Activated T-cell treated with anti-CD3 and anti-CD28 coated beads, Interleukin-2, amount 50 U/mL, for 72 hours (primary cell): ENCODE measurements at regions not wholly inside any gene's neighbourhood (a gene's known extent, or its start where the extent isn't known, plus 50 kb on each side); places are given as distances from the start of the nearest gene placed in this dataset.

ENCODE experiments used
- ATAC-seq, 2 donors: fragments of 150-1000 bp; cut with Tn5 transposase; replicated peaks in 1 of 2; 2 replicates each; pipeline ENCODE4 v1.10.0; 2021; ENCODE audit warnings: moderate library complexity in 2 of 2, mild to moderate bottlenecking in 1 of 2
- DNase-seq, 2 donors: peaks; one replicate each; pipeline ENCODE4 v3.0.0; 2021 to 2022; ENCODE audit warnings: mixed read lengths in 1 of 2
- H3K27ac Mint-ChIP-seq: one replicate; pipeline ENCODE4 v1.8.0; 2022; ENCODE audit warnings: mild to moderate bottlenecking, moderate library complexity, mixed read lengths
- H3K27me3 Mint-ChIP-seq: one replicate; pipeline ENCODE4 v1.8.0; 2022; ENCODE audit warnings: low read depth, mixed read lengths
- H3K36me3 Mint-ChIP-seq, 2 donors: one replicate each; pipeline ENCODE4 v1.8.0; 2022; ENCODE audit warnings: mixed read lengths in 2 of 2, mild to moderate bottlenecking in 1 of 2; ENCODE audit not compliant: insufficient read depth in 2 of 2
- H3K4me1 Mint-ChIP-seq: one replicate; pipeline ENCODE4 v1.8.0; 2022; ENCODE audit warnings: low read depth, mixed read lengths
- H3K4me3 Mint-ChIP-seq, 2 donors: one replicate each; pipeline ENCODE4 v1.8.0; 2022; ENCODE audit warnings: mild to moderate bottlenecking in 2 of 2, mixed read lengths in 2 of 2, moderate library complexity in 2 of 2
- H3K9me3 Mint-ChIP-seq, 2 donors: one replicate each; pipeline ENCODE4 v1.8.0; 2022; ENCODE audit warnings: mixed read lengths in 2 of 2

DNA sequence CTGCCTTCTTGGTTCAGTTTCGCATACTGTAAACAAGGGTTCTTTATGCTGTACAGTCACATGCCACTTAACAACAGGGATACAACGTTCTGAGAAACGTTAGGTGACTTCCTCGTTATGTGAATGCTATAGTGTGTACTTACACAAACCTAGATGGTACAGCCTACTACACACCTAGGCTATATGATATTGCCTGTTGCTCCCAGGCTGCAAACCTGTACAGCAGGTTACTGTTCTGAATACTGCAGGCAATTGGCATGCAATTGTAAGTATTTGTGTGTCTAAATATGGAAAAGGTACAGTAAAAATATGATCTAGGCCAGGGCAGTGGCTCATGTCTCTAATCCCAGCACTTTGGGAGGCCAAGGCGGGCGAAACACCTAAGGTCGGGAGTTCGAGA is 85.7 kb upstream of the PRDM11 start:
- no peak for ATAC-seq
- no peaks in the 10 kb centered on the region for H3K27me3 Mint-ChIP-seq
- H3K4me3 Mint-ChIP-seq = no peak overlapping the region
- H3K9me3 Mint-ChIP-seq = peaks cover 0 to 3% of the 10 kb centered on the region in 2 donors
- no peaks in the 10 kb centered on the region for H3K4me1 Mint-ChIP-seq
- no peak overlapping the region for H3K27ac Mint-ChIP-seq
- no peak for DNase-seq
- H3K36me3 Mint-ChIP-seq = peaks cover 0 to 2% of the 10 kb centered on the region in 2 donors

DNA sequence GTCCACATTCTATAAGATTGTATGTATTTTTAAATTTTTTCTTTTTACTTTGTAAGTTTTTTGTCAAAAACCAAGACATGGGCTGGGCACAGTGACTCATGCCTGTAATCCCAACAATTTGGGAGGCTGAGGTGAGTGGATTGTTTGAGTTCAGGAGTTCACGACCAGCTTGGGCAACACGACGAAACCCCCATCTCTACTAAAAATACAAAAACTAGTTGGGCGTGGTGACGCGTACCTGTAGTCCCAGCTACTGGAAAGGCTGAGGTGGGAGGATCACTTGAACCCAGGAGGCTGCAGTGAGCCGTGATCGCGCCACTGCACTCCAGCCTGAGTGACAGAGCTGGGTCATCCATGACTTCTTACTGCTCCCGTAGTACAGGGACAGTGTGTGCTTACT is 84.8 kb upstream of the PRDM11 start:
- Mint-ChIP-seq H3K4me1 (no peaks in the 10 kb centered on the region), H3K27ac (no peak overlapping the region), H3K27me3 (no peaks in the 10 kb centered on the region), H3K9me3 (peaks cover 0 to 3% of the 10 kb centered on the region in 2 donors), H3K36me3 (peaks cover 0 to 2% of the 10 kb centered on the region in 2 donors), H3K4me3 (no peak overlapping the region)
- ATAC-seq (no peak), DNase-seq (no peak)

DNA sequence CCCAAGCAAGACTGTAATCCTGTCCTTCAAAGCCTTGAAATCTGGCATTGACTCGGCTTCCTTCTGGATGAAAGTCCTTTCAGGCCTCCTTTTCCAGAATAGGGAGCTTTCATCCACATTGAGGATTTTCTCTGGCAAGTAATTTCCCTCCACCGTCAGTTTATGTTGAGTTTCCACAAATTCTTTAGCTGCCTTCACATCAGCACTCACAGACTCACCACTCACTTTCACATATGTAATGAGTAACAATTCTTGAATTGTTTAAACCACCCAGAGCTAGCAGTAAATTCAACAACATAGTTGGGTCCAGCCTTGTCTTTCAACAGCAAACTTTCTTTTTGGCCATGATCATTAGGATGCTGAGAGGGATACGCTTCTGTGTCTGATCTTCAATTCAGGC is 84.3 kb upstream of the PRDM11 start:
- no peak for DNase-seq
- Mint-ChIP-seq H3K27ac (no peak overlapping the region), H3K36me3 (peaks cover 0 to 4% of the 10 kb centered on the region in 2 donors), H3K4me3 (no peak overlapping the region), H3K9me3 (peaks cover 2 to 6% of the 10 kb centered on the region in 2 donors), H3K27me3 (no peaks in the 10 kb centered on the region), H3K4me1 (no peaks in the 10 kb centered on the region)
- ATAC-seq = no peak

DNA sequence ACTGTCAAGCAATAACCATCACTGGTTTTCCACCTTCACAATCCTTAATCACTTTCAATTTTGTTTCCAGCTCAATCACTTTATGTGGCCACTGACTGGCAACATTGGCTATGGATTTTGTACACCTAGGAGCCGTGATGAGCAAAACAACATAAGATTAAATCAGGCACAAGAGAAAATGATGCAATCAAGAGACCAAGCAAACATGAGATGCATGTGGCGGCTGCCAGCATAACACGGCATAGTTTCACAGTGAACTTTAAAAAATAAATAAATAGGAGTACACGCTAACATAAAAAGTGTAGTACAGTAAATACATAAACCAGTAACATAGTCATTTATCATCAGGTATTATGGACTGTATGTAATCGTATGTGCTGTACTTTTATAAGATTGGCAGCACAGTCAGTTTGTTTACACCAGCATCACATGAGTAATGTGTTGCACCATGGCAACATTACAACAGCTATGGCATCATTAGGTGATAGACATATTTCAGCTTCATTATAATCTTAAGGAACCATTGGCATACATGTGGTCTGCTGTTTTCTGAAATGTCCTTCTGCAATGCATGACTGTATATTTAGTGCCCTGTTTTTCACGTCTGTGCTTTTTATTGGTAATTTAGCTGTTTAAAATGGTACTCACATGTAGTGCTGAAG is 83.3 kb upstream of the PRDM11 start:
- no peak overlapping the region for H3K4me3 Mint-ChIP-seq
- DNase-seq (no peak), ATAC-seq (no peak)
- H3K27ac Mint-ChIP-seq = no peak overlapping the region
- H3K9me3 Mint-ChIP-seq = peaks cover 2 to 6% of the 10 kb centered on the region in 2 donors
- peaks cover 0 to 4% of the 10 kb centered on the region in 2 donors for H3K36me3 Mint-ChIP-seq
- H3K27me3 Mint-ChIP-seq = no peaks in the 10 kb centered on the region
- no peaks in the 10 kb centered on the region for H3K4me1 Mint-ChIP-seq

DNA sequence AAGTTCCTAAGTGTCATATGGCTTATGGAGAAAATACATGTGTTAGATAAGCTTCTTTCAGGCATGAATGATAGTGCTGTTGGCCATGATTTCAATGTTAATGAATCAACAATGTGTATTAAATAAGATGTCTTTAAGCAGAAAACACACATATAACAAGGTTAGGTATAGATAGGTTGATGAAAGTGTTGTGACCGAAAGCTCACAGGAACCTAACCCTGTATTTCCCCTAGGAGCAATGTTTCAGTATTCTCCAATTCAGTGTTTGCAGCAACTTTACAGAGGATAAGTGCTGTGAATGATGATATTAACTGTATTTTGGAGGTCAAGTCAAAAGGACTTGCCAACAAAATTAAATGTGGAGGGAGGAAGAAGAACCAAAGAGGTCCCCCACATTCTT is 82.8 kb upstream of the PRDM11 start:
- ATAC-seq (no peak), DNase-seq (no peak)
- H3K4me3 Mint-ChIP-seq = no peak overlapping the region
- H3K27ac Mint-ChIP-seq = no peak overlapping the region
- peaks cover 0 to 4% of the 10 kb centered on the region in 2 donors for H3K36me3 Mint-ChIP-seq
- H3K27me3 Mint-ChIP-seq = no peaks in the 10 kb centered on the region
- peaks cover 2 to 6% of the 10 kb centered on the region in 2 donors for H3K9me3 Mint-ChIP-seq
- no peaks in the 10 kb centered on the region for H3K4me1 Mint-ChIP-seq

DNA sequence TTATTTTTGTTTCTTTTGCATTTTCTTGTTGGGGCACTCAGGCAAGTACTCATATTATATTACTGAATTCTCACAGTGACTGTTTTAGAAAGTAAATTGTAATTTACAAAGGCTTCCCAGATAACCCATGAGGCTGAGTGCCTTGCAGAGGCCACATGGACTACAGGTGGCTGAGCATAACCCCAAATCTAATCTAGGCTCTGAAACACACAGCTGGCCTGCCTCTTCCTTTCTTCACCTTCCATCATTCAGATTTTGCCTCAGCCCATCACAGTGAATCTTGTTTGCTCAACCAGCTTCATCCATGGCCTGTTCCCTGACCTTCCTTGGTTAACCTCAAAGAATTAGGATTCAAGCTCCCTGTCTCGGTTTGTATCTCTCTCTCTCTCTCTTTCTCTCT is 78.5 kb upstream of the PRDM11 start:
- ATAC-seq = no peak
- Mint-ChIP-seq H3K27me3 (no peaks in the 10 kb centered on the region), H3K4me1 (peaks cover under 1% of the 10 kb centered on the region), H3K9me3 (peaks cover 2 to 6% of the 10 kb centered on the region in 2 donors), H3K27ac (no peak overlapping the region), H3K36me3 (peaks cover 0 to 4% of the 10 kb centered on the region in 2 donors), H3K4me3 (no peak overlapping the region)
- DNase-seq = no peak

DNA sequence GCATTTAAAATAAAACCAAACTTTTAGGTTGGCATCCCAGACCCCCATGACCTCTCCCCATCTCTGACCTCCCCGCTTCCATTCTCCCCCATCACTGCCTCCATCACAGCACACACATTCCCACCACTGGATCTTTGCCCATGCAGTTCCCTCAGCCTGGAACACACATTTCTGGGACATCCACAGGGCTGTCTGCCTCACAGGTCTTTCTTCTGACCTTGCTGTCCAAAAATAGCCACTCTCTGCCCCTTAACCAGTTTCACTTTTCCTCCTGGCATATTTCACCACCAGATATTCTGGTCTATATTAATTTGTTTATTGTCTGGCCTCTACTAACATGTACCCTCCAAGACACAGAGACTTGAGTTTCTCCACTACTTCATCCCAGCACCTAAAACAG is 75.2 kb upstream of the PRDM11 start:
- ATAC-seq (no peak), DNase-seq (no peak)
- H3K27me3 Mint-ChIP-seq = no peaks in the 10 kb centered on the region
- H3K9me3 Mint-ChIP-seq = peaks cover 2 to 3% of the 10 kb centered on the region in 2 donors
- peaks cover 0 to 2% of the 10 kb centered on the region in 2 donors for H3K36me3 Mint-ChIP-seq
- peaks cover 6% of the 10 kb centered on the region for H3K4me1 Mint-ChIP-seq
- H3K4me3 Mint-ChIP-seq = no peak overlapping the region
- no peak overlapping the region for H3K27ac Mint-ChIP-seq

DNA sequence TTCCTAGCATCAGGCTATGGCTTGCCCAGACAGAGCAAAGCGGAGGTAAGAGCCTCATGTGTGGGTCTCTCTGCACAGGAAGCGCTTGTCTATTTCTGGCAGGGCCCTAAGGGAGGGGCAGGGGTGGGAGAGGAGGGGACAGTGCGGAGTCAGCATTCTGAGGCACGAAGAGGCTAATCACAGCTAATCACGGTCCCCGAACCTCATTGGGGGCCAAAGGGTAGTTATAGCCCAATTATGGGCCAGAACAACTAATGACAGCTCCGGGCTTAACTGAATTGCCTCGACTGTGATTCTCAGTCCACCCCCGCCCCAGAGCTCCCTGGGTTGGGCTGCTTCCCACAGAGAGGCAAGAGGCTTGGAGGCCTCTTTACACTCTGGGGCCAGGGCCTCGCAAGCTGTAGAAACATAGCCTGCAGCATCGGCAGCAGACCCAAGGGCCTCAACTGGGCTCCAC is 72.7 kb upstream of the PRDM11 start:
- Mint-ChIP-seq H3K4me3 (no peak overlapping the region), H3K27ac (no peak overlapping the region), H3K27me3 (no peaks in the 10 kb centered on the region), H3K4me1 (peaks cover 7% of the 10 kb centered on the region), H3K36me3 (no peaks in the 10 kb centered on the region), H3K9me3 (no peaks in the 10 kb centered on the region)
- ATAC-seq = peak; percentile 27 to 43
- DNase-seq = no peak

DNA sequence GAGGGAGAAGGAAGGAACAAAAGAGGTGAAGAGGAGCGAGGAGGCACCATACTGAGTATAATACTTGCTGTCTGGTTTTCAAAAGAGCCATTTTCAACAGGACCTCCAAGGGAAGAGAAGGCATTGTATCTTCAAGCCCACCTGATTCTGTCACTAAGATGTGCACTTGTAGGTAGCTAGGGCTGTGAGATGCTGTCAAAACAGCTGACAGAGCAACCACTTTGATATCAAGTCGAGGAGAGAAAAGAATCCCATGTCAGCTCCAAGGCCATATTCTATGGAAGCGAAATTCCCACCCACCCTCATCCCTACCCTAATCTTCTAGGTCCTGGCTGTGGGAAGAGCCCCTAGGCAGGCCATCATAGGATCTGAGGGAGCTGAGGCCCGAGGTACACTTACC is 70.9 kb upstream of the PRDM11 start:
- Mint-ChIP-seq H3K36me3 (peaks cover 0 to 3% of the 10 kb centered on the region in 2 donors), H3K27me3 (no peaks in the 10 kb centered on the region), H3K4me3 (no peak overlapping the region), H3K27ac (no peak overlapping the region), H3K9me3 (no peaks in the 10 kb centered on the region), H3K4me1 (peaks cover 21% of the 10 kb centered on the region)
- DNase-seq (no peak), ATAC-seq (no peak)

DNA sequence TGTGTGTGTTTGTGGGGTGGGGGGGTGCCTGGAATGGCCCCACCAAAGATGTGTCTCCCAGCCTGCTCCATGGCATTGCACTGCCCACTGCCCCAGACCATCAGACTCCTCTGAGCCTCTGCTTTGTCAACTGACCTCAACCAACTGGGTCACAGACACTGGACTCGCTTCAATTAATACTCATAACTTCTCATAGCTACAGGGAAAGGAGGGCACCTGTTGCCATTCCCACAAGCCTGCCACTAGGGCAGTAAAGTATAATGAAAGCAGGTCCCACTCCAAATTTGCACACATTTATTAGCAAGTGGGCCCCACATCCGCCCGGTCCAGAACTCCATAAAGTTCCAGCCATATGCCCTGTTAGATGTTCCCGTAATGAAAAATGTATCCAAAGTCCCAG is 70.5 kb upstream of the PRDM11 start:
- Mint-ChIP-seq H3K27ac (no peak overlapping the region), H3K4me3 (no peak overlapping the region), H3K27me3 (no peaks in the 10 kb centered on the region), H3K36me3 (peaks cover 3% of the 10 kb centered on the region in 2 donors), H3K4me1 (peaks cover 26% of the 10 kb centered on the region), H3K9me3 (no peaks in the 10 kb centered on the region)
- DNase-seq = no peak
- ATAC-seq = no peak

DNA sequence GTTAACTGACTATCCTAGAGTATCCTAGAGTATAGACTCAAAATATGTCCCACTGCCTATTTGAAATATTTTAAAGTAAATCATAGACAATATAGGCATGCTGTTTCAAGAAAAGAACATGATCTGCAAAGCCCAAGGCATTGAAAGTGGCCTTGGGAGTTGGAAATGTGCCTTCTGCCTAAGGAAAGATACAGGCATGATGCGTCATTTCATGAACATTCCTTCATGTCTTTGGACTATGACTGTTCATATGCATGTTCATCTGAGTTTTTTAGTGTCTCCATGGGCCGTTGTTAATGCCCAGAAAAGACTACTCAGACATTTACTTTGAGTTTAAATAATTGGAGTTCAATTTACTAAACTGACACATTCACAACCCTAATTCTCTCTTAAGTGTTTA is 69.7 kb upstream of the PRDM11 start:
- Mint-ChIP-seq H3K27ac (no peak overlapping the region), H3K4me1 (peaks cover 33% of the 10 kb centered on the region), H3K36me3 (peaks cover 5 to 10% of the 10 kb centered on the region in 2 donors), H3K4me3 (no peak overlapping the region), H3K9me3 (peaks cover 3% of the 10 kb centered on the region in 2 donors), H3K27me3 (no peaks in the 10 kb centered on the region)
- ATAC-seq = no peak
- DNase-seq = no peak

DNA sequence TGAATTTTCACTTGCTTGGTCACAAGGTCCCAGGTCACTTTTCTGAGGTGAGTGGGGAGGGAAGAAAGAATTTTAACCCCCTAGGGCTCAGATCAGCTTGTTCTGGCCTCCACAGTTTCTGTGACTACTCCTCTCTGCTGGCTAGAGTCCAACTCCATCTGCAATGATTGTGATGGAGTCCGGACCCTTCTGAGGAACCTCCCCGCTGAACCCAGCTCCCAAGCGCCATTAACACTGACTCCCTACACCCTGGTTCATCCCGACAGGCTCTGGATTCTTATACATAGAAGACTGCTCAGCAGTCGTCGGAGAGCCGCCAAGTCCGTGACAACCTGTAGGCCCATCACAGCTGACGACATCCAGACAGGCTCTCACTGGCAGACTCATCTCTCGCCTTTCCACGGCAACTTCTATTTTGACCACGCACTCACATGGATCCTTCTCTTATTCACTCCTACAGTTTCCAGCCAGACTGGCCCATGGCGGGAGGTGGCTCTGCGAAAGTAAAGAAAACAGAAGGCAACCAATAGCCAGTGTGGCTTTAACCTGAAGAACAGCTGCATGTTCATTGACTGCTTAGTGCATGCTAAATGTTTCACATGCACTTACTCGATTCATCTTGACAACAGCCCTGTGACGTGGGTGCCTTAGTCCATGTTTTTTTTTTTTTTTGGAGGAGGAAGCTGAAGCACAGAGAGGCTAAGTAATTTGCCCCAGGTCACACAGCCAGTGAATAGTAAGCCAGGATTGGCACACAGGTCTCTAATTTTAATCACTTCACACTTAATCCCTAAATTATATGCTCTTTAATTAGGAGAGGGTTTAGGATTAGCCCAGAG is 68.0 kb upstream of the PRDM11 start:
- Mint-ChIP-seq H3K27ac (no peak overlapping the region), H3K36me3 (peaks cover 5 to 17% of the 10 kb centered on the region in 2 donors), H3K9me3 (peaks cover 3 to 6% of the 10 kb centered on the region in 2 donors), H3K27me3 (no peaks in the 10 kb centered on the region), H3K4me1 (peaks cover 39% of the 10 kb centered on the region), H3K4me3 (no peak overlapping the region)
- DNase-seq (no peak), ATAC-seq (no peak)

DNA sequence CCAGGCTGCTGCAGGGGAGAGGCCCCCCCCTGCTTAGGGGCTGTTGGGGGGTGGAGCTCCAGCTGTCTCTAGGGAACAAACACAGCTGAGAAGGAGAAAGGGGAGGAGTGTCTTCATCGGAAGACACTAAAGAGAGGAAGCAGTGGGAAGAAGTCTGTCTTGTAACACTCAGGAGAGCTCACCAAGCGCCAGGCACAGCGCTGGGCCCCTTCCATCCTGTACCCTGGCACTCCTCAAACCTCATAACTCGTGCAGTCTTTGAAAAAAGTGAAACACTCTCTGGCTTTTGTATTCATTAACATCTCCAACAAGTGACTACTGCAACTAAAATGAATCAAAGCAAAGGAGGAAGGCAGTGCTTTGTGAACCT is 67.4 kb upstream of the PRDM11 start:
- H3K4me3 Mint-ChIP-seq = no peak overlapping the region

More for the DNA sequence above, 67.4 kb upstream of the PRDM11 start:
- no peaks in the 10 kb centered on the region for H3K27me3 Mint-ChIP-seq
- H3K4me1 Mint-ChIP-seq = peaks cover 45% of the 10 kb centered on the region
- DNase-seq (no peak), ATAC-seq (no peak)
- no peak overlapping the region for H3K27ac Mint-ChIP-seq
- peaks cover 5 to 17% of the 10 kb centered on the region in 2 donors for H3K36me3 Mint-ChIP-seq
- H3K9me3 Mint-ChIP-seq = peaks cover 3 to 6% of the 10 kb centered on the region in 2 donors
